Thoracic aorta (tissue), 2 donors: ENCODE measurements at regions not wholly inside any gene's neighbourhood (a gene's known extent, or its start where the extent isn't known, plus 50 kb on each side); places are given as distances from the start of the nearest gene placed in this dataset.

Experiments
- ATAC-seq: fragments of 150-250 bp; one replicate; pipeline ENCODE4 v1.8.0; 2017; ENCODE audit warnings: low read depth; ENCODE audit not compliant: insufficient number of reproducible peaks, low FRiP score
- DNase-seq: peaks from one replicate; pipeline ENCODE4 v3.0.0-alpha.2; 2020; ENCODE audit warnings: low spot score
- H3K27ac ChIP-seq, 2 donors: fragments of 200-600 bp; sonication (generic); 1 replicate in 1 of 2; 2 replicates in 1 of 2; pipeline ENCODE4 v1.5.1; 2016; ENCODE audit warnings: mild to moderate bottlenecking in 2 of 2, moderate library complexity in 2 of 2
- H3K27me3 ChIP-seq: fragments of 200-600 bp; sonication (generic); replicated peaks from 2 replicates; pipeline ENCODE4 v1.6.0; 2016; ENCODE audit warnings: mild to moderate bottlenecking; ENCODE audit not compliant: insufficient read depth
- H3K36me3 ChIP-seq: fragments of 200-600 bp; sonication (generic); one replicate; pipeline ENCODE4 v1.5.1; 2016
- H3K4me1 ChIP-seq, 2 donors: fragments of 200-600 bp; sonication (generic); 1 replicate in 1 of 2; 2 replicates in 1 of 2; pipeline versions ENCODE4 v1.5.1 to v1.6.0; 2016; ENCODE audit warnings: low read depth in 2 of 2, mild to moderate bottlenecking in 1 of 2; ENCODE audit not compliant: control insufficient read depth in 1 of 2
- H3K4me3 ChIP-seq: fragments of 200-600 bp; sonication (generic); 2 replicates; pipeline ENCODE4 v1.5.1; 2016; ENCODE audit warnings: mild to moderate bottlenecking
- H3K9me3 ChIP-seq: fragments of 200-600 bp; sonication (generic); 2 replicates; pipeline ENCODE4 v1.5.1; 2016
- TF ChIP-seq, protein P1 (sequence below): fragments of 200-600 bp; sonication (generic); IDR thresholded peaks from one replicate; pipeline ENCODE4 v1.5.1; 2019; ENCODE audit warnings: antibody characterized with exemption

GRCh38 chr10:61130366-61130765 lies 186.4 kb upstream of the RHOBTB1 start:
- no peak overlapping the region for H3K27ac ChIP-seq
- no peak overlapping the region for H3K4me3 ChIP-seq
- H3K27me3 ChIP-seq: no peaks in the 10 kb centered on the region
- H3K9me3 ChIP-seq: no peaks in the 10 kb centered on the region
- H3K36me3 ChIP-seq: no peaks in the 10 kb centered on the region
- ATAC-seq (no peak), DNase-seq (no peak)
- no peaks in the 10 kb centered on the region for H3K4me1 ChIP-seq
- TF ChIP-seq, protein P1, sequence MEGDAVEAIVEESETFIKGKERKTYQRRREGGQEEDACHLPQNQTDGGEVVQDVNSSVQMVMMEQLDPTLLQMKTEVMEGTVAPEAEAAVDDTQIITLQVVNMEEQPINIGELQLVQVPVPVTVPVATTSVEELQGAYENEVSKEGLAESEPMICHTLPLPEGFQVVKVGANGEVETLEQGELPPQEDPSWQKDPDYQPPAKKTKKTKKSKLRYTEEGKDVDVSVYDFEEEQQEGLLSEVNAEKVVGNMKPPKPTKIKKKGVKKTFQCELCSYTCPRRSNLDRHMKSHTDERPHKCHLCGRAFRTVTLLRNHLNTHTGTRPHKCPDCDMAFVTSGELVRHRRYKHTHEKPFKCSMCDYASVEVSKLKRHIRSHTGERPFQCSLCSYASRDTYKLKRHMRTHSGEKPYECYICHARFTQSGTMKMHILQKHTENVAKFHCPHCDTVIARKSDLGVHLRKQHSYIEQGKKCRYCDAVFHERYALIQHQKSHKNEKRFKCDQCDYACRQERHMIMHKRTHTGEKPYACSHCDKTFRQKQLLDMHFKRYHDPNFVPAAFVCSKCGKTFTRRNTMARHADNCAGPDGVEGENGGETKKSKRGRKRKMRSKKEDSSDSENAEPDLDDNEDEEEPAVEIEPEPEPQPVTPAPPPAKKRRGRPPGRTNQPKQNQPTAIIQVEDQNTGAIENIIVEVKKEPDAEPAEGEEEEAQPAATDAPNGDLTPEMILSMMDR: no peak

GRCh38 chr10:61128196-61128595 lies 184.2 kb upstream of the RHOBTB1 start:
- H3K4me3 ChIP-seq: no peak overlapping the region
- H3K9me3 ChIP-seq: no peaks in the 10 kb centered on the region
- no peaks in the 10 kb centered on the region for H3K36me3 ChIP-seq
- ATAC-seq (no peak), DNase-seq (no peak)
- TF ChIP-seq, protein P1: no peak
- no peaks in the 10 kb centered on the region for H3K4me1 ChIP-seq
- H3K27me3 ChIP-seq: no peaks in the 10 kb centered on the region
- H3K27ac ChIP-seq: no peak overlapping the region

- DNase-seq: no peak
- Histone ChIP-seq H3K4me3 (no peak overlapping the region), H3K4me1 (no peaks in the 10 kb centered on the region), H3K27me3 (no peaks in the 10 kb centered on the region), H3K27ac (no peak overlapping the region), H3K36me3 (no peaks in the 10 kb centered on the region), H3K9me3 (no peaks in the 10 kb centered on the region)
- ATAC-seq: no peak
- TF ChIP-seq, protein P1: no peak
Measured at GRCh38 chr10:61125560-61126170, 181.7 kb upstream of the RHOBTB1 start.

GRCh38 chr10:61124756-61125530 lies 181.0 kb upstream of the RHOBTB1 start:
- DNase-seq: no peak
- Histone ChIP-seq H3K27ac (no peak overlapping the region), H3K27me3 (no peaks in the 10 kb centered on the region), H3K4me3 (no peak overlapping the region), H3K4me1 (no peaks in the 10 kb centered on the region), H3K9me3 (no peaks in the 10 kb centered on the region), H3K36me3 (no peaks in the 10 kb centered on the region)
- ATAC-seq: no peak
- TF ChIP-seq, protein P1: no peak

- TF ChIP-seq, protein P1: no peak
Measured at GRCh38 chr10:61120805-61121204, 176.8 kb upstream of the RHOBTB1 start.

More at GRCh38 chr10:61120805-61121204, 176.8 kb upstream of the RHOBTB1 start:
- no peaks in the 10 kb centered on the region for H3K27me3 ChIP-seq
- DNase-seq (no peak), ATAC-seq (no peak)
- H3K4me1 ChIP-seq: no peaks in the 10 kb centered on the region
- no peaks in the 10 kb centered on the region for H3K9me3 ChIP-seq
- H3K4me3 ChIP-seq: no peak overlapping the region
- no peaks in the 10 kb centered on the region for H3K36me3 ChIP-seq
- H3K27ac ChIP-seq: no peak overlapping the region
